HCT116 (cell line): ENCODE measurements at regions not wholly inside any gene's neighbourhood (a gene's known extent, or its start where the extent isn't known, plus 50 kb on each side); places are given as distances from the start of the nearest gene placed in this dataset.

Experiments
- ATAC-seq: fragments of 200-7000 bp; cut with Tn5 transposase; 2 replicates; pipeline ENCODE4 v1.9.1; 2020; ENCODE audit warnings: mild to moderate bottlenecking, moderate library complexity
- BruUV-seq: library from RNA; stranded (reverse); fragments of 400-500 nt; replicated peaks from 2 replicates; lab custom pipeline; 2021; lab: Mats Ljungman, UMichigan
- CTCF ChIA-PET: fragments of 300-600 bp; sonication (Branson Sonifier 250); formaldehyde crosslinking; loops from one replicate; lab custom pipeline; 2021; ENCODE audit warnings: antibody characterized with exemption; lab: Charles Lee
- POLR2A ChIA-PET: fragments of 300-600, 350-600 bp; sonication (Branson Sonifier 250); formaldehyde crosslinking; loops from one replicate; lab custom pipeline; 2021; ENCODE audit warnings: antibody characterized with exemption; lab: Charles Lee
- RAD21 ChIA-PET, 2 experiments: fragments of 300-600 bp; sonication (Branson Sonifier 250); formaldehyde crosslinking; loops; one replicate each; lab custom pipeline; 2023; ENCODE audit warnings: low total read pairs in 2 of 2; ENCODE audit not compliant: uncharacterized antibody in 2 of 2, unreplicated experiment in 2 of 2, low non-redundant PET in 1 of 2; lab: Charles Lee
- DNase-seq: peaks from one replicate; pipeline ENCODE4 v3.0.0-alpha.2; 2010; ENCODE audit warnings: low read depth, low spot score
- H2AFZ ChIP-seq: fragments of 200-600 bp; shearing (Covaris generic), sonication (generic); 2 replicates; pipeline ENCODE4 v1.6.1; 2017; ENCODE audit warnings: low read depth, mixed run types, mixed read lengths, antibody characterized with exemption, low read length; ENCODE audit not compliant: poor library complexity, severe bottlenecking
- H3K27ac ChIP-seq: 2 replicates; pipeline ENCODE4 v1.5.1; 2012; ENCODE audit warnings: low read depth, low read length
- H3K27me3 ChIP-seq: fragments of 200-600 bp; sonication (generic); 2 replicates; pipeline ENCODE4 v1.6.1; 2016; ENCODE audit warnings: mixed run types, low read length, mixed read lengths; ENCODE audit not compliant: insufficient read depth
- H3K36me3 ChIP-seq, 2 experiments: fragments of 200-500 bp in 1 of 2; fragments of 200-600 bp in 1 of 2; sonication (Bioruptor generic) in 1 of 2; sonication (generic) in 1 of 2; 2 replicates each; pipeline versions ENCODE4 v1.5.1 to v1.6.1; 2014 to 2016; ENCODE audit warnings: low read length in 2 of 2, inconsistent platforms in 1 of 2, mixed read lengths in 1 of 2, mixed run types in 1 of 2; ENCODE audit not compliant: insufficient read depth in 2 of 2, control insufficient read depth in 1 of 2
- H3K4me1 ChIP-seq, 2 experiments: fragments of 200-600 bp in 1 of 2; sonication (generic) in 1 of 2; 2 replicates each; pipeline versions ENCODE4 v1.5.1 to v1.6.1; 2012 to 2017; ENCODE audit warnings: low read length in 2 of 2, inconsistent platforms in 1 of 2, mild to moderate bottlenecking in 1 of 2, mixed read lengths in 1 of 2, mixed run types in 1 of 2, moderate library complexity in 1 of 2; ENCODE audit not compliant: insufficient read depth in 2 of 2, control insufficient read depth in 1 of 2
- H3K4me2 ChIP-seq: fragments of 200-600 bp; sonication (generic); 2 replicates; pipeline ENCODE4 v1.6.1; 2017; ENCODE audit warnings: mixed run types, low read length, mixed read lengths
- H3K4me3 ChIP-seq, 2 experiments: fragments of 200-600 bp in 1 of 2; sonication (generic) in 1 of 2; replicated peaks in 1 of 2; 2 replicates each; pipeline ENCODE4 v1.5.1; 2011 to 2016; ENCODE audit warnings: low read length in 2 of 2, control low read depth in 1 of 2, low read depth in 1 of 2, mild to moderate bottlenecking in 1 of 2, mixed read lengths in 1 of 2, mixed run types in 1 of 2
- H3K79me2 ChIP-seq: fragments of 200-600 bp; sonication (generic); 2 replicates; pipeline ENCODE4 v1.6.1; 2017; ENCODE audit warnings: mild to moderate bottlenecking, mixed run types, low read length, moderate library complexity, mixed read lengths; ENCODE audit not compliant: insufficient read depth
- H3K9ac ChIP-seq: fragments of 200-600 bp; sonication (generic); 2 replicates; pipeline ENCODE4 v1.6.1; 2016; ENCODE audit warnings: low read length, mixed read lengths
- H3K9me2 ChIP-seq: fragments of 200-600 bp; sonication (generic), shearing (Covaris generic); 2 replicates; pipeline ENCODE4 v1.6.1; 2017; ENCODE audit warnings: mixed run types, mild to moderate bottlenecking, moderate library complexity; ENCODE audit not compliant: insufficient read depth
- H3K9me3 ChIP-seq, 2 experiments: fragments of 200-500 bp in 1 of 2; fragments of 200-600 bp in 1 of 2; sonication (Bioruptor generic) in 1 of 2; sonication (generic) in 1 of 2; 2 replicates each; pipeline ENCODE4 v1.6.1; 2014 to 2017; ENCODE audit warnings: low read length in 2 of 2, mixed read lengths in 2 of 2, inconsistent platforms in 1 of 2, low read depth in 1 of 2, mild to moderate bottlenecking in 1 of 2, mixed run types in 1 of 2, moderate library complexity in 1 of 2; ENCODE audit not compliant: control insufficient read depth in 1 of 2, insufficient read depth in 1 of 2
- H4K20me1 ChIP-seq: fragments of 200-600 bp; sonication (generic), shearing (Covaris generic); 2 replicates; pipeline ENCODE4 v1.6.1; 2017; ENCODE audit warnings: mixed run types, mild to moderate bottlenecking, moderate library complexity; ENCODE audit not compliant: insufficient read depth
- ATF3 ChIP-seq: IDR thresholded peaks from 2 replicates; pipeline ENCODE4 v1.6.1; 2012
- CEBPB ChIP-seq: IDR thresholded peaks from 2 replicates; pipeline ENCODE4 v1.6.1; 2012; ENCODE audit warnings: low read depth
- ELF1 ChIP-seq: IDR thresholded peaks from 2 replicates; pipeline ENCODE4 v1.6.1; 2012; ENCODE audit warnings: low read depth, borderline replicate concordance
- EZH2 ChIP-seq: fragments of 200-600 bp; sonication (generic); IDR thresholded peaks from 2 replicates; pipeline ENCODE4 v1.6.1; 2017; ENCODE audit warnings: antibody characterized with exemption, mixed run types
- EZH2phosphoT487 ChIP-seq: fragments of 200-600 bp; IDR thresholded peaks from 2 replicates; pipeline ENCODE4 v1.6.1; 2018; ENCODE audit warnings: antibody characterized with exemption, borderline replicate concordance
- JUND ChIP-seq: IDR thresholded peaks from 2 replicates; pipeline ENCODE4 v1.6.1; 2012
- SP1 ChIP-seq: IDR thresholded peaks from 2 replicates; pipeline ENCODE4 v1.6.1; 2012; ENCODE audit warnings: low read depth
- SRF ChIP-seq: IDR thresholded peaks from 2 replicates; pipeline ENCODE4 v1.6.1; 2012; ENCODE audit warnings: low read depth
- TCF7L2 ChIP-seq: IDR thresholded peaks from 2 replicates; pipeline ENCODE4 v1.7.0; 2011; ENCODE audit warnings: borderline replicate concordance, inconsistent platforms; ENCODE audit not compliant: insufficient read depth, insufficient read length; ENCODE audit errors: extremely low read depth
- YY1 ChIP-seq: IDR thresholded peaks from 2 replicates; pipeline ENCODE4 v1.6.1; 2011; ENCODE audit warnings: low read length, low read depth, moderate library complexity, mild to moderate bottlenecking; ENCODE audit not compliant: insufficient replicate concordance; ENCODE audit errors: extremely low read depth
- ZBTB33 ChIP-seq: IDR thresholded peaks from 2 replicates; pipeline ENCODE4 v1.6.1; 2011; ENCODE audit warnings: mild to moderate bottlenecking, low read length, moderate library complexity; ENCODE audit not compliant: insufficient replicate concordance; ENCODE audit errors: extremely low read depth
- ZFX ChIP-seq: fragments of 450-650 bp; IDR thresholded peaks from 2 replicates; pipeline ENCODE4 v1.6.1; 2017
- ZNF274 ChIP-seq: fragments of 200-500 bp; sonication (Bioruptor generic); IDR thresholded peaks from 2 replicates; pipeline ENCODE4 v1.6.1; 2014; ENCODE audit warnings: mild to moderate bottlenecking, low read depth, low read length, inconsistent platforms
- intact Hi-C: fragments of 100-400 bp; cut with micrococcal nuclease; formaldehyde crosslinking; loops from 2 replicates; pipeline ENCODE4 v1.10.0; 2022

GRCh38 chr12:92020983-92021665 lies 124.5 kb downstream of the BTG1 start:
- Histone ChIP-seq H3K4me3 (no peak overlapping the region), H4K20me1 (no peaks in the 10 kb centered on the region), H3K27ac (no peak overlapping the region), H3K9ac (no peak overlapping the region), H2AFZ (no peak overlapping the region), H3K9me3 (no peaks in the 10 kb centered on the region), H3K4me1 (no peaks in the 10 kb centered on the region), H3K79me2 (no peaks in the 10 kb centered on the region), H3K4me2 (no peak overlapping the region), H3K9me2 (no peaks in the 10 kb centered on the region), H3K27me3 (no peaks in the 10 kb centered on the region), H3K36me3 (no peaks in the 10 kb centered on the region)
- intact Hi-C loops: loop anchor here (5.0 kb wide), 1 partner anchor 221 kb away; no protein-coding TSS in a partner anchor
- POLR2A ChIA-PET: no interaction called here
- CTCF ChIA-PET: no interaction called here
- ATAC-seq (no peak), DNase-seq (no peak)
- TF ChIP-seq ZNF274 (no peak), TCF7L2 (no peak), CEBPB (no peak), EZH2phosphoT487 (no peak), YY1 (no peak), ATF3 (no peak), ZBTB33 (no peak), ELF1 (no peak), JUND (no peak), SRF (no peak), SP1 (no peak), ZFX (no peak), EZH2 (no peak)
- BruUV-seq: no TSS peak
- RAD21 ChIA-PET: no interaction called here
